H1 (cell line): ENCODE measurements at regions not wholly inside any gene's neighbourhood (a gene's known extent, or its start where the extent isn't known, plus 50 kb on each side); places are given as distances from the start of the nearest gene placed in this dataset.

Experiments used
- CTCF ChIA-PET: fragments of 300-600 bp; sonication (Branson Sonifier 250); formaldehyde crosslinking; loops from one replicate; lab custom pipeline; 2021; ENCODE audit not compliant: partially characterized antibody; lab: Charles Lee
- POLR2A ChIA-PET: fragments of 300-600 bp; sonication (Branson Sonifier 250); formaldehyde crosslinking; loops from one replicate; lab custom pipeline; 2021; ENCODE audit warnings: inconsistent platforms; ENCODE audit not compliant: partially characterized antibody; lab: Charles Lee
- DNase-seq, 2 experiments: peaks; one replicate each; pipeline versions ENCODE4 v3.0.0 to v3.0.0-alpha.2; 2010 to 2022; ENCODE audit warnings: low spot score in 2 of 2, low read depth in 1 of 2, mixed read lengths in 1 of 2
- FAIRE-seq: peaks from 2 replicates; lab custom pipeline; 2011; peaks lifted over from hg19 to GRCh38; lab: Jason Lieb, UNC
- H2AFZ ChIP-seq: 2 replicates; pipeline ENCODE4 v1.8.1; 2012; ENCODE audit warnings: low read length, inconsistent platforms
- H2AK5ac ChIP-seq: 2 replicates; pipeline ENCODE4 v1.6.1; 2013; ENCODE audit warnings: low read depth, low read length
- H2BK120ac ChIP-seq: replicated peaks from 2 replicates; pipeline ENCODE3; 2013; ENCODE audit warnings: low read depth, low read length, inconsistent platforms
- H2BK12ac ChIP-seq: 2 replicates; pipeline ENCODE4 v1.6.1; 2013; ENCODE audit warnings: low read depth, low read length
- H2BK15ac ChIP-seq: 2 replicates; pipeline ENCODE4 v1.6.1; 2013; ENCODE audit warnings: low read length
- H2BK20ac ChIP-seq: 2 replicates; pipeline ENCODE4 v1.6.1; 2013; ENCODE audit warnings: low read length
- H2BK5ac ChIP-seq: 2 replicates; pipeline ENCODE4 v1.6.1; 2013; ENCODE audit warnings: low read depth, low read length
- H3K14ac ChIP-seq: 2 replicates; pipeline ENCODE4 v1.6.1; 2013; ENCODE audit warnings: inconsistent platforms; ENCODE audit not compliant: insufficient read length
- H3K18ac ChIP-seq: 2 replicates; pipeline ENCODE4 v1.6.1; 2013; ENCODE audit warnings: low read length; ENCODE audit errors: extremely low read depth
- H3K23ac ChIP-seq: 2 replicates; pipeline ENCODE4 v1.6.1; 2013; ENCODE audit warnings: inconsistent platforms; ENCODE audit not compliant: insufficient read length
- H3K23me2 ChIP-seq: 2 replicates; pipeline ENCODE4 v1.6.1; 2013; ENCODE audit warnings: low read depth, low read length
- H3K27ac ChIP-seq: 2 replicates; pipeline ENCODE4 v1.6.1; 2011; ENCODE audit warnings: low read depth, low read length, inconsistent platforms
- H3K27me3 ChIP-seq, 4 experiments: replicated peaks in 1 of 4; 1 replicate in 1 of 4; 2 replicates in 3 of 4; pipeline versions ENCODE4 v1.6.1 to v1.8.1; 2011 to 2013; ENCODE audit warnings: low read length in 3 of 4, mild to moderate bottlenecking in 3 of 4, inconsistent platforms in 2 of 4, mixed read lengths in 2 of 4, moderate library complexity in 1 of 4; ENCODE audit not compliant: control insufficient read depth in 3 of 4, insufficient read depth in 3 of 4; ENCODE audit errors: extremely low read depth in 1 of 4
- H3K36me3 ChIP-seq, 4 experiments: 2 replicates each; pipeline versions ENCODE4 v1.6.1 to v1.8.1; 2011 to 2013; ENCODE audit warnings: mild to moderate bottlenecking in 4 of 4, low read length in 3 of 4, moderate library complexity in 2 of 4, control low read depth in 1 of 4, inconsistent platforms in 1 of 4; ENCODE audit not compliant: insufficient read depth in 4 of 4, control insufficient read depth in 2 of 4
- H3K4ac ChIP-seq: replicated peaks from 2 replicates; pipeline ENCODE3; 2013; ENCODE audit warnings: low read length, low read depth, mixed read lengths, inconsistent platforms; ENCODE audit not compliant: insufficient read length
- H3K4me1 ChIP-seq, 4 experiments: replicated peaks in 1 of 4; 1 replicate in 1 of 4; 2 replicates in 3 of 4; pipeline versions ENCODE4 v1.6.1 to v1.8.1; 2011 to 2013; ENCODE audit warnings: low read length in 3 of 4, inconsistent platforms in 2 of 4, mixed read lengths in 1 of 4; ENCODE audit not compliant: insufficient read depth in 4 of 4, control insufficient read depth in 3 of 4
- H3K4me2 ChIP-seq, 2 experiments: 2 replicates each; pipeline versions ENCODE4 v1.6.1 to v1.8.1; 2011 to 2013; ENCODE audit warnings: low read depth in 2 of 2, low read length in 2 of 2, control low read depth in 1 of 2, inconsistent platforms in 1 of 2, mild to moderate bottlenecking in 1 of 2; ENCODE audit not compliant: insufficient read depth in 1 of 2
- H3K4me3 ChIP-seq, 4 experiments: fragments of 200-600, 300-600 bp in 1 of 4; sonication (generic), shearing (Covaris generic), sonication (Bioruptor Twin) in 1 of 4; 2 replicates each; pipeline versions ENCODE4 v1.5.1 to v1.8.1; 2011 to 2016; ENCODE audit warnings: low read length in 4 of 4, low read depth in 3 of 4, control low read depth in 2 of 4, inconsistent platforms in 2 of 4, mild to moderate bottlenecking in 2 of 4, mixed read lengths in 1 of 4, moderate library complexity in 1 of 4; ENCODE audit not compliant: insufficient read depth in 2 of 4; ENCODE audit errors: extremely low read depth in 1 of 4
- H3K56ac ChIP-seq: replicated peaks from 2 replicates; pipeline ENCODE3; 2013; ENCODE audit warnings: low read depth, mild to moderate bottlenecking, mixed read lengths, low read length, inconsistent platforms; ENCODE audit not compliant: insufficient read length
- H3K79me1 ChIP-seq: 2 replicates; pipeline ENCODE4 v1.6.1; 2013; ENCODE audit warnings: low read depth, low read length, control low read depth
- H3K79me2 ChIP-seq, 2 experiments: 2 replicates each; pipeline versions ENCODE4 v1.6.1 to v1.8.1; 2012 to 2013; ENCODE audit warnings: low read length in 2 of 2, mild to moderate bottlenecking in 2 of 2, inconsistent platforms in 1 of 2; ENCODE audit not compliant: insufficient read depth in 2 of 2, control insufficient read depth in 1 of 2
- H3K9ac ChIP-seq, 4 experiments: replicated peaks in 1 of 4; 1 replicate in 1 of 4; 2 replicates in 3 of 4; pipeline versions ENCODE4 v1.6.1 to v1.8.1; 2011 to 2013; ENCODE audit warnings: low read depth in 3 of 4, low read length in 3 of 4, control low read depth in 2 of 4, mild to moderate bottlenecking in 2 of 4, moderate library complexity in 2 of 4, inconsistent platforms in 1 of 4; ENCODE audit errors: extremely low read depth in 1 of 4
- H3K9me3 ChIP-seq, 2 experiments: 2 replicates each; pipeline versions ENCODE4 v1.6.1 to v1.8.1; 2012 to 2013; ENCODE audit warnings: mild to moderate bottlenecking in 2 of 2, moderate library complexity in 2 of 2, control low read depth in 1 of 2, inconsistent platforms in 1 of 2, low read depth in 1 of 2, low read length in 1 of 2, mixed read lengths in 1 of 2; ENCODE audit not compliant: insufficient read depth in 2 of 2
- H4K20me1 ChIP-seq, 2 experiments: replicated peaks in 1 of 2; 2 replicates each; pipeline versions ENCODE3 to v1.8.1; 2011 to 2013; ENCODE audit warnings: inconsistent platforms in 2 of 2, low read length in 2 of 2, mild to moderate bottlenecking in 1 of 2; ENCODE audit not compliant: insufficient read depth in 2 of 2, control insufficient read depth in 1 of 2
- H4K5ac ChIP-seq: 2 replicates; pipeline ENCODE4 v1.6.1; 2013; ENCODE audit warnings: low read length, low read depth, mixed read lengths, inconsistent platforms; ENCODE audit not compliant: insufficient read length
- H4K8ac ChIP-seq: 2 replicates; pipeline ENCODE4 v1.8.0; 2013; ENCODE audit warnings: mild to moderate bottlenecking, moderate library complexity, low read length, inconsistent platforms; ENCODE audit not compliant: insufficient read depth; ENCODE audit errors: extremely low read depth
- H4K91ac ChIP-seq: replicated peaks from 2 replicates; pipeline ENCODE3; 2013; ENCODE audit warnings: low read length, mixed read lengths, inconsistent platforms; ENCODE audit not compliant: insufficient read length
- ASH2L ChIP-seq: fragments of 200-600, 300-600 bp; sonication (generic); IDR thresholded peaks from one replicate; pipeline ENCODE4 v1.7.1; 2017; ENCODE audit warnings: low read length
- BCL11A ChIP-seq, 2 experiments: IDR thresholded peaks; one replicate each; pipeline ENCODE4 v1.6.1; 2011; ENCODE audit warnings: low read depth in 2 of 2, low read length in 2 of 2, mild to moderate bottlenecking in 2 of 2
- CEBPB ChIP-seq: IDR thresholded peaks from 2 replicates; pipeline ENCODE4 v1.6.1; 2012; ENCODE audit warnings: low read depth, low read length
- CREB1 ChIP-seq: IDR thresholded peaks from 2 replicates; pipeline ENCODE4 v1.6.1; 2012; ENCODE audit warnings: inconsistent platforms
- EZH2 ChIP-seq: fragments of 200-600 bp; sonication (generic); IDR thresholded peaks from 2 replicates; pipeline ENCODE4 v1.7.1; 2012; ENCODE audit warnings: low read depth, mild to moderate bottlenecking, moderate library complexity, low read length, inconsistent platforms; ENCODE audit not compliant: severe bottlenecking
- GTF2F1 ChIP-seq: IDR thresholded peaks from 2 replicates; pipeline ENCODE4 v1.6.1; 2012; ENCODE audit warnings: low read depth, low read length, improper control_type of control experiment, borderline replicate concordance
- HDAC2 ChIP-seq, 2 experiments: fragments of 300-600 bp in 1 of 2; sonication (generic) in 1 of 2; IDR thresholded peaks; 2 replicates each; pipeline ENCODE4 v1.6.1; 2011 to 2012; ENCODE audit warnings: low read depth in 2 of 2, low read length in 2 of 2, mild to moderate bottlenecking in 2 of 2, moderate library complexity in 2 of 2, borderline replicate concordance in 1 of 2, inconsistent platforms in 1 of 2
- JUND ChIP-seq: IDR thresholded peaks from 2 replicates; pipeline ENCODE4 v1.6.1; 2011; ENCODE audit warnings: mild to moderate bottlenecking, improper control_type of control experiment, low read length
- NRF1 ChIP-seq: IDR thresholded peaks from 2 replicates; pipeline ENCODE4 v1.6.1; 2011; ENCODE audit warnings: mild to moderate bottlenecking, low read depth, low read length, improper control_type of control experiment
- RXRA ChIP-seq: IDR thresholded peaks from 2 replicates; pipeline ENCODE4 v1.6.1; 2011; ENCODE audit warnings: low read depth, mild to moderate bottlenecking, low read length, moderate library complexity; ENCODE audit not compliant: insufficient read depth
- SAP30 ChIP-seq: fragments of 300-600 bp; sonication (generic); IDR thresholded peaks from 2 replicates; pipeline ENCODE4 v1.7.1; 2012; ENCODE audit warnings: low read length, moderate library complexity, mild to moderate bottlenecking, inconsistent platforms; ENCODE audit not compliant: insufficient read depth, insufficient replicate concordance
- SIX5 ChIP-seq: IDR thresholded peaks from 2 replicates; pipeline ENCODE4 v1.6.1; 2011; ENCODE audit warnings: mild to moderate bottlenecking, low read depth, low read length
- TAF7 ChIP-seq: optimal IDR thresholded peaks from 2 replicates; pipeline ENCODE3; 2011; ENCODE audit warnings: low read depth, mild to moderate bottlenecking, inconsistent platforms, low read length, moderate library complexity, borderline replicate concordance
- TBP ChIP-seq: IDR thresholded peaks from 2 replicates; pipeline ENCODE4 v1.6.1; 2011; ENCODE audit warnings: low read depth, low read length, improper control_type of control experiment
- YY1 ChIP-seq: IDR thresholded peaks from 2 replicates; pipeline ENCODE4 v1.6.1; 2011; ENCODE audit warnings: low read depth, mild to moderate bottlenecking, low read length
- WGBS, 2 experiments: shearing (Covaris generic) in 1 of 2; methylation state at CpG; one replicate each; pipeline versions ENCODE4 v1.1.6 to v1.1.7; 2013 to 2015; ENCODE audit warnings: low lambda C conversion rate in 2 of 2, mixed read lengths in 2 of 2, inconsistent platforms in 1 of 2, low coverage in 1 of 2, missing lambda C conversion rate in 1 of 2; ENCODE audit not compliant: insufficient replicate concordance in 2 of 2, insufficient coverage in 1 of 2, insufficient read length in 1 of 2; ENCODE audit errors: extremely low coverage in 1 of 2, missing lambda C conversion rate in 1 of 2; 5-methylcytosine and 5-hydroxymethylcytosine counted together

- no peak overlapping the region for H2AK5ac ChIP-seq
- no peak for TF ChIP-seq TAF7
- TF ChIP-seq YY1 = no peak
- TF ChIP-seq GTF2F1 = no peak
- TF ChIP-seq SAP30 = no peak
- TF ChIP-seq SIX5 = no peak
- TF ChIP-seq CEBPB = no peak
- TF ChIP-seq RXRA = no peak
- no peak for TF ChIP-seq TBP
- TF ChIP-seq JUND = no peak
- no peak for TF ChIP-seq HDAC2 (IDR thresholded peaks at IDR 0.05; ENCODE audit: borderline replicate concordance in 1 of 2, low read depth in 2 of 2, low read length in 2 of 2)
- TF ChIP-seq EZH2 = no peak
- no peak for TF ChIP-seq NRF1
- TF ChIP-seq CREB1 = no peak
- TF ChIP-seq ASH2L = no peak
- TF ChIP-seq BCL11A (IDR thresholded peaks at IDR 0.05; ENCODE audit: low read depth in 2 of 2, low read length in 2 of 2) = no peak
- no peak overlapping the region for H2AFZ ChIP-seq
- no peak overlapping the region for H3K18ac ChIP-seq
- H3K4ac ChIP-seq = no peak overlapping the region
- no peak overlapping the region for H3K27ac ChIP-seq
- H3K9ac ChIP-seq = no peak overlapping the region
- H3K14ac ChIP-seq = no peak overlapping the region
- no peak overlapping the region for H2BK120ac ChIP-seq
- 95% methylated on average over 2 of the region's 2 CpGs; no CpG with 5 or more reads in 1 of the 2 experiments for WGBS, 2 experiments
- no peak overlapping the region for H2BK15ac ChIP-seq
- no peaks in the 10 kb centered on the region for H3K23me2 ChIP-seq
- H2BK12ac ChIP-seq = no peak overlapping the region
- H3K23ac ChIP-seq = no peak overlapping the region
- no peak overlapping the region for H4K91ac ChIP-seq
- H3K79me1 ChIP-seq = no peaks in the 10 kb centered on the region
- no peak overlapping the region for H3K4me3 ChIP-seq
- H3K36me3 ChIP-seq = no peaks in the 10 kb centered on the region
- no peak overlapping the region for H4K5ac ChIP-seq
- H4K20me1 ChIP-seq = no peaks in the 10 kb centered on the region
- ChIA-PET POLR2A (no interaction called here), CTCF (interaction anchor here (1.2 kb wide), 1 partner anchor 26 kb away, joined by 3 read pairs; no protein-coding TSS in a partner anchor)
- H3K4me1 ChIP-seq = no peaks in the 10 kb centered on the region
- H3K9me3 ChIP-seq = no peaks in the 10 kb centered on the region
- H3K56ac ChIP-seq = no peak overlapping the region
- H3K79me2 ChIP-seq = no peaks in the 10 kb centered on the region
- H2BK20ac ChIP-seq = no peak overlapping the region
- H2BK5ac ChIP-seq = no peak overlapping the region
- H4K8ac ChIP-seq = no peak overlapping the region
- DNase-seq (no peak), FAIRE-seq (no peak)
- no peaks in the 10 kb centered on the region for H3K27me3 ChIP-seq
- H3K4me2 ChIP-seq = no peak overlapping the region
Observed at GRCh38 chr9:16293610-16294009, 576.9 kb downstream of the BNC2 start.
